ENCODE measurements at regions not wholly inside any gene's neighbourhood (a gene's known extent, or its start where the extent isn't known, plus 50 kb on each side); places are given as distances from the start of the nearest gene placed in this dataset.

- H3K4me1 ChIP-seq (replicated peaks; ENCODE audit: insufficient read depth), result no peaks in the 10 kb centered on the region
- TF ChIP-seq, protein P1, sequence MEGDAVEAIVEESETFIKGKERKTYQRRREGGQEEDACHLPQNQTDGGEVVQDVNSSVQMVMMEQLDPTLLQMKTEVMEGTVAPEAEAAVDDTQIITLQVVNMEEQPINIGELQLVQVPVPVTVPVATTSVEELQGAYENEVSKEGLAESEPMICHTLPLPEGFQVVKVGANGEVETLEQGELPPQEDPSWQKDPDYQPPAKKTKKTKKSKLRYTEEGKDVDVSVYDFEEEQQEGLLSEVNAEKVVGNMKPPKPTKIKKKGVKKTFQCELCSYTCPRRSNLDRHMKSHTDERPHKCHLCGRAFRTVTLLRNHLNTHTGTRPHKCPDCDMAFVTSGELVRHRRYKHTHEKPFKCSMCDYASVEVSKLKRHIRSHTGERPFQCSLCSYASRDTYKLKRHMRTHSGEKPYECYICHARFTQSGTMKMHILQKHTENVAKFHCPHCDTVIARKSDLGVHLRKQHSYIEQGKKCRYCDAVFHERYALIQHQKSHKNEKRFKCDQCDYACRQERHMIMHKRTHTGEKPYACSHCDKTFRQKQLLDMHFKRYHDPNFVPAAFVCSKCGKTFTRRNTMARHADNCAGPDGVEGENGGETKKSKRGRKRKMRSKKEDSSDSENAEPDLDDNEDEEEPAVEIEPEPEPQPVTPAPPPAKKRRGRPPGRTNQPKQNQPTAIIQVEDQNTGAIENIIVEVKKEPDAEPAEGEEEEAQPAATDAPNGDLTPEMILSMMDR (conservative IDR thresholded peaks at IDR 0.05), result no peak
- no peak for TF ChIP-seq EZH2 (IDR thresholded peaks at IDR 0.05; ENCODE audit: low read depth)
- no peak overlapping the region for H3K4me2 ChIP-seq
- intact Hi-C loops (cut with micrococcal nuclease; ENCODE audit: unreplicated experiment), result no loop called here
- no peak overlapping the region for H2AFZ ChIP-seq
- no peak for DNase-seq
- POLR2A ChIA-PET (ENCODE audit: unreplicated experiment), result interaction anchor here (0.5 kb wide), 1 partner anchor 164 kb away, joined by 5 read pairs; no protein-coding TSS in a partner anchor
- peaks cover 97% of the 10 kb centered on the region for H3K27me3 ChIP-seq (ENCODE audit: insufficient read depth, low read depth)
- no peaks in the 10 kb centered on the region for H3K79me2 ChIP-seq (ENCODE audit: low read depth)
- no peak overlapping the region for H3K27ac ChIP-seq
- H3K9me2 ChIP-seq (ENCODE audit: insufficient read depth), result no peaks in the 10 kb centered on the region
- H3K9me3 ChIP-seq (ENCODE audit: insufficient read depth, low read depth), result no peaks in the 10 kb centered on the region
- H3K4me3 ChIP-seq, result no peak overlapping the region
- CTCF ChIA-PET, result no interaction called here
- H3K36me3 ChIP-seq (ENCODE audit: low read depth), result no peaks in the 10 kb centered on the region
- no peaks in the 10 kb centered on the region for H4K20me1 ChIP-seq (ENCODE audit: insufficient read depth)
- no peaks in the 10 kb centered on the region for H3F3A ChIP-seq (ENCODE audit: insufficient read depth, low read depth)
- BruUV-seq (replicated peaks), result no TSS peak
Measured at GRCh38 chr9:126164796-126165525, 161.7 kb upstream of the MVB12B start.

DNA sequence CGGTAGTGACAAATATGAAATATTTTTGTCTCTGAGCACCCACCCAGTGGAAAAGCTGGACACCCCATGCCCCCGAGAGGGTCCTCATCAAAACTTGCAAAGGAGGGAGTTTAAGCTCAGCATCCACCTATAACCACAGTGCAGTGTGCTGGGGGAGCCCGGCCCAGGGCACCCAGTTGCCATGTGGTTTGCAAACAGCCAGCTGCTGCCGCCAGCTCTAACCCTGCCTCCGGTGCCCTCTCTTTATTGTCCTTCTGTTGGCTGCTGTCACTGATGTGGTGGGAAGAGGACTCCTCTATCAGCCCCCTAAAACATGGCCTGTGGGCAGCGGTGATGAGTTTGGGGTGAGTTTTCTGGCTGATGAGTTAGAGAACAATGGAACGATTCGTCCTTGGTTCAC, 160.9 kb upstream of the MVB12B start:
- no peak overlapping the region for H3K4me3 ChIP-seq
- no peak for DNase-seq
- POLR2A ChIA-PET (ENCODE audit: unreplicated experiment), result no interaction called here
- no peak for TF ChIP-seq EZH2 (IDR thresholded peaks at IDR 0.05; ENCODE audit: low read depth)
- no peaks in the 10 kb centered on the region for H3K9me3 ChIP-seq (ENCODE audit: insufficient read depth, low read depth)
- CTCF ChIA-PET, result no interaction called here
- H3K27ac ChIP-seq, result no peak overlapping the region
- H3F3A ChIP-seq (ENCODE audit: insufficient read depth, low read depth), result no peaks in the 10 kb centered on the region
- H3K4me2 ChIP-seq, result no peak overlapping the region
- intact Hi-C loops (cut with micrococcal nuclease; ENCODE audit: unreplicated experiment), result no loop called here
- H3K36me3 ChIP-seq (ENCODE audit: low read depth), result no peaks in the 10 kb centered on the region
- no peak overlapping the region for H2AFZ ChIP-seq
- peaks cover 96% of the 10 kb centered on the region for H3K27me3 ChIP-seq (ENCODE audit: insufficient read depth, low read depth)
- H3K4me1 ChIP-seq (replicated peaks; ENCODE audit: insufficient read depth), result no peaks in the 10 kb centered on the region
- H3K79me2 ChIP-seq (ENCODE audit: low read depth), result no peaks in the 10 kb centered on the region
- no peaks in the 10 kb centered on the region for H3K9me2 ChIP-seq (ENCODE audit: insufficient read depth)
- no peaks in the 10 kb centered on the region for H4K20me1 ChIP-seq (ENCODE audit: insufficient read depth)
- no TSS peak for BruUV-seq (replicated peaks)

DNA sequence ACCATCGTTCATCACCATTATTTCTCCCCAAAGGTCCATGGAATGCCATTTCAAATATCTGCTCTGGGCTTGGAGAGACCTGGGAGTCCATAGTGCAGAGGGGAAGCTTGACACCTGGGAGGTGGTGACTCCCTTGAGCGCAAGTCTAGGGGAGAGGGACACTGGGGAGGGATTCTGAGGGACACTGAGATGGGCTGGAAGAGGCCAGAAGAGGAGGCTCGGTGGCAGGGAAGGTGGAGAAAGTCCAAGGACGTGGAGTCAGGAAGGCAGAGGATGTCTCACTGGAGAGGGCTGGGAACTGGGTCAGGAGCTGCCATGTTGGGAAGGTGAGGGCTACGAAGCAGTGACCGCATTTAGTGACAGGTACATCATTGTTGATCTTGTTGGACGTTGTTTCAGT, 160.3 kb upstream of the MVB12B start:
- Histone ChIP-seq H3K9me3 (ENCODE audit: insufficient read depth, low read depth) (no peaks in the 10 kb centered on the region), H3K27ac (no peak overlapping the region), H3K27me3 (ENCODE audit: insufficient read depth, low read depth) (peaks cover 95% of the 10 kb centered on the region), H3K4me1 (replicated peaks; ENCODE audit: insufficient read depth) (no peaks in the 10 kb centered on the region), H4K20me1 (ENCODE audit: insufficient read depth) (no peaks in the 10 kb centered on the region), H2AFZ (no peak overlapping the region), H3K4me3 (no peak overlapping the region), H3F3A (ENCODE audit: insufficient read depth, low read depth) (no peaks in the 10 kb centered on the region), H3K79me2 (ENCODE audit: low read depth) (no peaks in the 10 kb centered on the region), H3K9me2 (ENCODE audit: insufficient read depth) (no peaks in the 10 kb centered on the region), H3K4me2 (no peak overlapping the region), H3K36me3 (ENCODE audit: low read depth) (no peaks in the 10 kb centered on the region)
- DNase-seq, result no peak
- no peak for TF ChIP-seq EZH2 (IDR thresholded peaks at IDR 0.05; ENCODE audit: low read depth)
- TF ChIP-seq, protein P1 (conservative IDR thresholded peaks at IDR 0.05), result no peak
- BruUV-seq (replicated peaks), result no TSS peak
- CTCF ChIA-PET, result no interaction called here
- POLR2A ChIA-PET (ENCODE audit: unreplicated experiment), result no interaction called here
- intact Hi-C loops (cut with micrococcal nuclease; ENCODE audit: unreplicated experiment), result no loop called here

GRCh38 chr9:126166866-126167265, 159.8 kb upstream of the MVB12B start:
- no peaks in the 10 kb centered on the region for H3K4me1 ChIP-seq (replicated peaks; ENCODE audit: insufficient read depth)
- peaks cover 93% of the 10 kb centered on the region for H3K27me3 ChIP-seq (ENCODE audit: insufficient read depth, low read depth)
- intact Hi-C loops (cut with micrococcal nuclease; ENCODE audit: unreplicated experiment), result no loop called here

More at GRCh38 chr9:126166866-126167265, 159.8 kb upstream of the MVB12B start:
- no peaks in the 10 kb centered on the region for H3F3A ChIP-seq (ENCODE audit: insufficient read depth, low read depth)
- H3K27ac ChIP-seq, result no peak overlapping the region
- BruUV-seq (replicated peaks), result no TSS peak
- H3K79me2 ChIP-seq (ENCODE audit: low read depth), result no peaks in the 10 kb centered on the region
- no peaks in the 10 kb centered on the region for H3K9me3 ChIP-seq (ENCODE audit: insufficient read depth, low read depth)
- H2AFZ ChIP-seq, result no peak overlapping the region
- no peaks in the 10 kb centered on the region for H4K20me1 ChIP-seq (ENCODE audit: insufficient read depth)
- DNase-seq, result no peak
- no peaks in the 10 kb centered on the region for H3K36me3 ChIP-seq (ENCODE audit: low read depth)
- no peak overlapping the region for H3K4me3 ChIP-seq
- no peaks in the 10 kb centered on the region for H3K9me2 ChIP-seq (ENCODE audit: insufficient read depth)
- ChIA-PET CTCF (interaction anchor here (0.6 kb wide), 1 partner anchor 185 kb away, joined by 7 read pairs; no protein-coding TSS in a partner anchor), POLR2A (ENCODE audit: unreplicated experiment) (no interaction called here)
- TF ChIP-seq EZH2 (IDR thresholded peaks at IDR 0.05; ENCODE audit: low read depth), result no peak
- TF ChIP-seq, protein P1 (conservative IDR thresholded peaks at IDR 0.05), result no peak
- H3K4me2 ChIP-seq, result no peak overlapping the region
